NCI-H1436 (cell line): ENCODE measurements at regions not wholly inside any gene's neighbourhood (a gene's known extent, or its start where the extent isn't known, plus 50 kb on each side); places are given as distances from the start of the nearest gene placed in this dataset.
"Not testable (repeated sequence)": the region's sequence is repeated elsewhere in the genome, so short reads cannot be mapped to it uniquely, and the experiment has no call there.

ENCODE experiments used
- DNase-seq: peaks from one replicate; lab custom pipeline; 2025; lab: John Stamatoyannopoulos, UW

- DNase-seq, result no peak
Measured at GRCh38 chr5:123717139-123717538, 205.2 kb downstream of the CSNK1G3 start.

- no peak for DNase-seq
Measured at GRCh38 chr5:123710031-123710430, 198.1 kb downstream of the CSNK1G3 start.

- DNase-seq, result no peak
Measured at GRCh38 chr5:123709422-123709821, 197.4 kb downstream of the CSNK1G3 start.

- no peak for DNase-seq
Measured at GRCh38 chr5:123708074-123708806, 196.3 kb downstream of the CSNK1G3 start.

GRCh38 chr5:123706531-123706930 is 194.6 kb downstream of the CSNK1G3 start:
- no peak for DNase-seq

GRCh38 chr5:123705741-123706140 is 193.8 kb downstream of the CSNK1G3 start:
- no peak for DNase-seq

- no peak for DNase-seq
Measured at GRCh38 chr5:123701511-123702200, 189.7 kb downstream of the CSNK1G3 start.

- DNase-seq, result no peak
Measured at GRCh38 chr5:123700624-123701287, 188.8 kb downstream of the CSNK1G3 start.

- no peak for DNase-seq
Measured at GRCh38 chr5:123699571-123699970, 187.6 kb downstream of the CSNK1G3 start.

GRCh38 chr5:123698937-123699336 is 187.0 kb downstream of the CSNK1G3 start:
- not testable (repeated sequence) for DNase-seq

GRCh38 chr5:123696921-123697341 is 185.0 kb downstream of the CSNK1G3 start:
- DNase-seq, result no peak

GRCh38 chr5:123690821-123691220 is 178.8 kb downstream of the CSNK1G3 start:
- DNase-seq, result no peak

GRCh38 chr5:123681061-123681460 is 169.1 kb downstream of the CSNK1G3 start:
- no peak for DNase-seq

GRCh38 chr5:123673107-123673506 is 161.1 kb downstream of the CSNK1G3 start:
- no peak for DNase-seq

- DNase-seq, result no peak
Measured at GRCh38 chr5:123671711-123672456, 159.9 kb downstream of the CSNK1G3 start.

GRCh38 chr5:123671042-123671441 is 159.1 kb downstream of the CSNK1G3 start:
- peak; percentile 69 for DNase-seq
